HUES64 (cell line): ENCODE measurements at regions not wholly inside any gene's neighbourhood (a gene's known extent, or its start where the extent isn't known, plus 50 kb on each side); places are given as distances from the start of the nearest gene placed in this dataset.

Experiments
- H3K27ac ChIP-seq: 2 replicates; pipeline ENCODE4 v1.7.0; 2013; ENCODE audit warnings: low read depth, low read length, inconsistent platforms
- H3K27me3 ChIP-seq: 2 replicates; pipeline ENCODE4 v1.6.1; 2013; ENCODE audit warnings: mild to moderate bottlenecking, low read length; ENCODE audit not compliant: insufficient read depth
- H3K36me3 ChIP-seq: 2 replicates; pipeline ENCODE4 v1.6.1; 2013; ENCODE audit warnings: mild to moderate bottlenecking, low read length; ENCODE audit not compliant: insufficient read depth
- H3K4me1 ChIP-seq: 2 replicates; pipeline ENCODE4 v1.6.1; 2013; ENCODE audit warnings: mild to moderate bottlenecking, low read length, moderate library complexity; ENCODE audit not compliant: insufficient read depth
- H3K4me3 ChIP-seq: 2 replicates; pipeline ENCODE4 v1.5.1; 2013; ENCODE audit warnings: mild to moderate bottlenecking, low read length, moderate library complexity
- H3K9ac ChIP-seq: 2 replicates; pipeline ENCODE4 v1.6.1; 2013; ENCODE audit warnings: mild to moderate bottlenecking, low read depth, low read length
- H3K9me3 ChIP-seq: 2 replicates; pipeline ENCODE4 v1.6.1; 2013; ENCODE audit warnings: low read depth, low read length; ENCODE audit not compliant: insufficient read depth
- WGBS: fragments of 150-250, 120-280 bp; methylation state at CpG from one replicate; pipeline ENCODE4 v1.1.7; 2013; ENCODE audit warnings: missing lambda C conversion rate; 5-methylcytosine and 5-hydroxymethylcytosine counted together

DNA sequence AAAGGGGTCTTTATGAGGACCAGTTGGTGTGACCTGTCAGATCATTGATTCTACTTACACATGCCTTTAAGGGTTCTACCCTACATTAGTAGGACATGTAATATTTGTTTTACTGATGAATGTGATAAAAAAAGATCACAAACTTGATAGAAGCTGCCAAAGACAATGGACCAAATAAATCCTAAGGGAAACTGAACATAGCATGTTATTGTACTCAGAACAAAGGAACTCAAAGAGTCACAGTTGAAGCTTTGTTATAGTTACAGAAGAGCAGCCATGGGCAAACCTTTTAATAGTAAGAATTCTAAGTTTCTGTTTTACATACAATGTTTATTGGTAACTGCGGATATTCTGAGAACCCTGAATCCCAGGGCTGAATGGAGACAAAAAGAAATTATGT, 780.1 kb downstream of the SLITRK6 start:
- Histone ChIP-seq H3K9ac (no peak overlapping the region), H3K27ac (no peak overlapping the region), H3K9me3 (no peaks in the 10 kb centered on the region), H3K4me3 (no peak overlapping the region), H3K36me3 (no peaks in the 10 kb centered on the region), H3K27me3 (no peaks in the 10 kb centered on the region), H3K4me1 (no peaks in the 10 kb centered on the region)
- no CpG with 5 or more reads among the region's 1 CpG for WGBS

DNA sequence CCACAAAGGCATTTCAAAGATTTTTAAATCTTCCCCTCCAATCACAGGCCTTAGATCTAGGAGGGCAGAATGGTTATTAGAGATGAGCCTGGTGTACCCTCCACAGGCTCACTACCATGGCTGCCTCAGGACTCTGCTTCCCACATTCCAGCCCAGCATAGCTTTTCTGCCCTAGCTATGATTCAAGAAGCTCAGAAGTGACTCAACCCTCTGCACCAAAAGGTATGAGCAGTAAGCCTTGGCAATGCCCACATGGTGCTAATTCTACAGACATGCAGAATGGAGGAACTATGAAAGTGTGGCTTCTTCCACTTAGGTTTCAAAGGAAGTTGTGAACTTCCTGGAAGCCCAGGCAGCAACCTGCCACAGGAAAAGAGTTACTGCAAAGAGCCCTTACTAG, 786.2 kb downstream of the SLITRK6 start:
- Histone ChIP-seq H3K27me3 (no peaks in the 10 kb centered on the region), H3K4me3 (no peak overlapping the region), H3K9ac (no peak overlapping the region), H3K9me3 (no peaks in the 10 kb centered on the region), H3K4me1 (no peaks in the 10 kb centered on the region), H3K27ac (no peak overlapping the region), H3K36me3 (no peaks in the 10 kb centered on the region)

DNA sequence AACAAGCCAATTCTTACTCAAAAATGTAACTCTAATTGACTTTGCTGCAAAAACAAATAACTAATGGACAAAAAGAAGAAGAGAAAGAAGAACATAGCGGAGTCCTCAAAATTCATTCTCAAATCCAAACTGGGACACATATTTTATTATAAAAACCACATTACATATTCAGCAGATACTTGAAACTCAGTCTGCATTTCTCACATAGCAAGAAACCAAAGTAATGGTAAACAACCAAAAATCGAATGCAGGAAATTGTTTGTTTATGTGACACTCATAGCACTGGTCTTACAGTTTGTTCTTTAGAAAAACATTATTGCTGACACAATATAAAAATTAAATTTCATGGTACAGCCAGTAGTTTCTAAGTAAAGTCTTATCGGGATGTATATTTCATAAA, 789.8 kb downstream of the SLITRK6 start:
- Histone ChIP-seq H3K27ac (no peak overlapping the region), H3K9ac (no peak overlapping the region), H3K4me1 (no peaks in the 10 kb centered on the region), H3K9me3 (no peaks in the 10 kb centered on the region), H3K27me3 (no peaks in the 10 kb centered on the region), H3K36me3 (no peaks in the 10 kb centered on the region), H3K4me3 (no peak overlapping the region)
- WGBS, result 100% methylated on average over 2 of the region's 3 CpGs

DNA sequence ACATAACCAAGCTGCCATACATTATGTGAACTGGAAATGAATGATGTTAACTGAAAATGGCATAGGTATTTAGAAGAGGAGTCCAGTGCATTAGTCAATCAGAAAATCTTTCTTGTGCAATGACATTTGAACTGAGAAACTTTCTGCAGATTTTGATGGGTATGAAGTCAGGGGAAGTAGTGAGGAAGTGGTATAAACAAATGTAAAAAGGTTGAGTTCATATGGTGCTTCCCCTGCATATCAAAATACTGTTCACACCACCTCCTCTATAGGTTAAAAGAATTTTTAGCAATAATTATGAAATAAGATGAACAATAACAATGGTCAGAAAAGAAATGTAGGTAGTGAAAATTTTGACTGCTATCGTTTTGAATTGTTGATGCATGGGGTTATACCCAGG, 800.0 kb downstream of the SLITRK6 start:
- Histone ChIP-seq H3K27ac (no peak overlapping the region), H3K27me3 (no peaks in the 10 kb centered on the region), H3K4me1 (no peaks in the 10 kb centered on the region), H3K4me3 (no peak overlapping the region), H3K9me3 (no peaks in the 10 kb centered on the region), H3K36me3 (no peaks in the 10 kb centered on the region), H3K9ac (no peak overlapping the region)
- 100% methylated on average over 1 of the region's 1 CpG for WGBS

DNA sequence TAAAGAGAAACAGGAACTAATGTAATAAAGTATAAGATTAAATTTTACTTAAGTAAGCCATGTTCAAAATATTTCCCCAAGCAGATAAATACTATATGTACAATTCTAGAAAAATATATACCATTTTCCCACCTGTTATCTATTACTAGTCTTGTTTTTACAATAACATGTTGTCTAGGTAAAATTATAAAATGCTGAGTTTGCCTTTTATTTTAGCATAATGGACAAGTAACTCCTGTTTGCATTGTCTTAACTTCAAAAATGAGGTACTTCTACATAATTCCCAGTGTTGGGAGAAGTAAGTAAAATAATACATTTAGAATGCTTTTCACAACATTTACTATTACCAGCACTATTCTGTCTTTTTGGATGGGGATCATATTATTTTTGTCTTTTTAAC, 800.5 kb downstream of the SLITRK6 start:
- Histone ChIP-seq H3K9ac (no peak overlapping the region), H3K9me3 (no peaks in the 10 kb centered on the region), H3K27ac (no peak overlapping the region), H3K4me3 (no peak overlapping the region), H3K4me1 (no peaks in the 10 kb centered on the region), H3K36me3 (no peaks in the 10 kb centered on the region), H3K27me3 (no peaks in the 10 kb centered on the region)

DNA sequence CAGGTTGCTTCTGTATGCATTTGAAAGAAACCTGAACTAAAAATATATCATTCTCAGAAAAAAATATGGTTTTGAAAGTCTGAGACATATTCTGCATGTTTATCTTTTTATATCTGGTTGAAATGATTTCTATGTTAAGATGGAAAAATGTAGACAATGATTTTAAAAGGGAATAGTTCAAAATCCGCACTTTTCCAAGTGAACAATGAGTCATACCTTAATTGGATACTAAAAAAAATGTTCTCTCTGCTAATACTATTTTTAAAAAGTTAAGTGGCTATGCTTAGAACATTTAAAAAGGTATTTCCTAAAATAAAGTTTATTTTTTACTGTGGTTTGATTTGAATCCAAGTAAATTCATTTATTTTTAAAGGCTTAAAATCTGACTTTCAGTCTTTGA, 801.4 kb downstream of the SLITRK6 start:
- H3K4me3 ChIP-seq, result no peak overlapping the region
- H3K27me3 ChIP-seq, result no peaks in the 10 kb centered on the region
- H3K9ac ChIP-seq, result no peak overlapping the region
- 83% methylated on average over 1 of the region's 1 CpG for WGBS
- H3K27ac ChIP-seq, result no peak overlapping the region
- H3K4me1 ChIP-seq, result no peaks in the 10 kb centered on the region
- H3K36me3 ChIP-seq, result no peaks in the 10 kb centered on the region
- no peaks in the 10 kb centered on the region for H3K9me3 ChIP-seq

DNA sequence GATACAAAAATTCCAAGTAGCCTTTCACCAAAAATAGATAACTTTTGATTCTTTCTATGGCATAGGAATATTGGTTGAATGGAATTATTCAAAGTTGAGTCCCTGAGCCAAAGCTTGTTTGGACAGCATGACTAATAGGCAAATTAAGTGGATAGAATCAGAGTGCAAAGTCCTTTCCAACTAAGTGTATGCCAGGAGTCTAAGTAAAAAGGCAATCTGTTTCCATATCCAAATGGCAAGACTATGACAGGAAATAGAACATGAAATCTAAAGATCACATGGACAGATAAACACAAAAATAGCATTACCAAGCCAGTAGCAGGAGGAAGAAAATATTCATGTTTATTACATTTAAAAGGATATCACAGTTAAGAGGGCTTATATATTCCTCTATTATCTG, 804.6 kb downstream of the SLITRK6 start:
- no peaks in the 10 kb centered on the region for H3K27me3 ChIP-seq
- no peak overlapping the region for H3K4me3 ChIP-seq
- no peaks in the 10 kb centered on the region for H3K9me3 ChIP-seq
- no peaks in the 10 kb centered on the region for H3K36me3 ChIP-seq
- H3K4me1 ChIP-seq, result no peaks in the 10 kb centered on the region
- H3K27ac ChIP-seq, result no peak overlapping the region
- H3K9ac ChIP-seq, result no peak overlapping the region

DNA sequence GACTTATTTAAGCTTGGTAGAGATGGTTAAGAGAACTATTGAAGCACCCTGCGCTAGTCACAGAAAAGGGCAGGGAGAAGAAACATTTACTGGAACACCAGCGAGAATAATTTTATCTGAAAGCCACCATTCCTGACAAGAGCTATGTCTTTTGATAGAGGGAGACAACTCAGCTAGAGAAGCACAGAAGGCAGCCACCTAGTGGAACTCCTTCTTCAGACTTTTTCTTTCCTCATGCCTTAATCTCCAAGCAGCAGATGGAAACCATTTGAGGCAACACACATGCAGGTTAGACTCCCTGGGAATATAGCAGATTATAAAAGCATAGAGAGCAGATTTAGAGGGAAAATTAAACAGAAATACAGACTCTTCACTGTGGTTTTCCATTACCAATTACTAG, 813.4 kb downstream of the SLITRK6 start:
- WGBS, result 95% methylated on average over 2 of the region's 2 CpGs

DNA sequence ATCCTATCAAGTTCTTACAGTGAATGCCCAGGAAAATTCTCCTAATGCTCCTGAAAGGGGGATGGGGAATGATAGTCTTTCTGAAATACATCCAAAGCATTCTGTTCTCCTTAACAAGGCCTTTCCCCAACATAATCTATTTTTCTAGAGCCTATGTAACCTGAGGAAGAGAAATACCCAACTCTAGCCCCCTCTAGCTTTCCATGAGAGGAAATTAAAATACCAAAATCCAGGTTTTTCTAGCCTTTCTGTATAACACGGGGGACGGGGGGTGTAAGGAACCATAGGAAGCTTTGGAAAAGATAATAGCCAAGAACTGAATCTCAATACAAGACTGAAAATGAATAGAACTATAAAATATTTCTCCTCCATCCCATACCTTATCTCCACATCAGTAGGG, 815.9 kb downstream of the SLITRK6 start:
- Histone ChIP-seq H3K27me3 (no peaks in the 10 kb centered on the region), H3K9ac (no peak overlapping the region), H3K36me3 (no peaks in the 10 kb centered on the region), H3K27ac (no peak overlapping the region), H3K4me3 (no peak overlapping the region), H3K9me3 (no peaks in the 10 kb centered on the region), H3K4me1 (no peaks in the 10 kb centered on the region)
- WGBS, result no CpG with 5 or more reads among the region's 2 CpGs

More for the DNA sequence above, 813.4 kb downstream of the SLITRK6 start:
- Histone ChIP-seq H3K9ac (no peak overlapping the region), H3K27me3 (no peaks in the 10 kb centered on the region), H3K4me3 (no peak overlapping the region), H3K4me1 (no peaks in the 10 kb centered on the region), H3K27ac (no peak overlapping the region), H3K9me3 (no peaks in the 10 kb centered on the region), H3K36me3 (no peaks in the 10 kb centered on the region)

DNA sequence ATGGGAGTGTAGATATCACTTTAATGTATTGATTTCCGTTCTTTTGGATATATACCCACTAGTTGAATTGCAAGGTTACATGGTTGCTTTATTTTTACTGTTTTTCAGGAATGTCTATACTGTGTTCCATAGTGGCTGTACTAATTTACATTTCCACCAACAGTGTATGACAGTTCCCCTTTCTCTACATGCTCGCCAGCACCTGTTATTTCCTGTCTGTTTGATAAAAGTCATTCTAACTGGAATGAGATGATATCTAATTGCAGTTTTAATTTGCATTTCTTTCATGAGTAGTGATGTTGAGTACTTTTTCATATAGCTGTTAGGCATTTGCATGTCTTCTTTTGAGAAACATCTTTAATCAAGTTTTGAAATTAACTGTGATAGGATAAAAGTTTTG, 818.6 kb downstream of the SLITRK6 start:
- H3K9me3 ChIP-seq, result no peaks in the 10 kb centered on the region
- H3K4me3 ChIP-seq, result no peak overlapping the region
- no peaks in the 10 kb centered on the region for H3K27me3 ChIP-seq
- no peaks in the 10 kb centered on the region for H3K4me1 ChIP-seq
- H3K36me3 ChIP-seq, result no peaks in the 10 kb centered on the region
- 94% methylated on average over 2 of the region's 2 CpGs for WGBS
- H3K27ac ChIP-seq, result no peak overlapping the region
- H3K9ac ChIP-seq, result no peak overlapping the region

DNA sequence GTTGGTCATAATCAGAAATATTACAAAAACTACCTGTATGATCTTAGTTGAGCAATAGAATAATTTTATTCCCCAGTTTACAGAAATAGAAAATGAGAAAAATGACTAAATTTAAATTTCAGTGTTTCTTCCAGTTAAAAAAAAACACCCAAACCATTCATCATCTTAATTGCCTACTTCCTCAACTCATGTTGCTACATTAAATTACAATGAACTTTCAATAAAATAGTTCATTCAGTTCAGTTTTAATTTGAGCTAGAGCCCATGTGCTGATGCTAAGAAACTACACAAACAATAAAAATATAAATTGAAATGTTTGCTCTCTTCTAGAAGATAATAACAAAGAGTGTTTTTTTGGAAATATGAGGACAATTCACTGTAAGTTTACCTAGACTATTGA, 820.4 kb downstream of the SLITRK6 start:
- H3K36me3 ChIP-seq, result no peaks in the 10 kb centered on the region
- no peaks in the 10 kb centered on the region; the same call in 1 of the 2 replicates for H3K4me1 ChIP-seq
- no peaks in the 10 kb centered on the region for H3K9me3 ChIP-seq
- H3K27ac ChIP-seq, result no peak overlapping the region
- no peak overlapping the region for H3K9ac ChIP-seq
- no peaks in the 10 kb centered on the region for H3K27me3 ChIP-seq
- H3K4me3 ChIP-seq, result no peak overlapping the region

DNA sequence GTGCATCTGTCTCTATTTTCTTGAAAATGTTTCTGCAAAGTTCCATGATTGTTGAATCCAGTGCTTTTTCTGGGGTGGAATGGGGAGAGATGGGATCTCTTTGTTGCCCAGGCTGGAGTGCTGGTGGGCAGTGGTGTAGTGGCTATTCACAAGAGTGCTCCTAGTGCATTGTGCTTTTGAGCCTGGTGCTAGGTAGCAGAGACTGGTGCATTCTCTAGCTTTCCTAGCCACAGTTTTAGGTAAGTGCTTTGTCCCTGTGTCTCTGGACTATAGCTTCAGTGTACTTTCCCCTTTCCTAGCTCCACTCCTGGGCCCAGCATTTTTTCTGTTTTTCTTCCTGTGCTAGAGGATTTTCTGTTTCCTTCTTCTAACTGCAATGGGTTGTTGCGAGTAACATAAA, 825.6 kb downstream of the SLITRK6 start:
- no peak overlapping the region for H3K9ac ChIP-seq
- no peak overlapping the region for H3K4me3 ChIP-seq
- no peaks in the 10 kb centered on the region; the same call in 1 of the 2 replicates for H3K4me1 ChIP-seq
- H3K27ac ChIP-seq, result 0 out of 2 replicates have a peak overlapping the region, but pooled peaks have one; percentile 6
- no peaks in the 10 kb centered on the region for H3K9me3 ChIP-seq
- no peaks in the 10 kb centered on the region for H3K36me3 ChIP-seq
- WGBS, result 91% methylated on average over 1 of the region's 1 CpG
- no peaks in the 10 kb centered on the region for H3K27me3 ChIP-seq
